Glutamatergic neuron (in vitro differentiated cells): ENCODE measurements at regions not wholly inside any gene's neighbourhood (a gene's known extent, or its start where the extent isn't known, plus 50 kb on each side); places are given as distances from the start of the nearest gene placed in this dataset.

Experiments
- DNase-seq: peaks from one replicate; pipeline ENCODE4 v3.0.0; 2022
- H3K27ac Mint-ChIP-seq: one replicate; pipeline ENCODE4 v1.8.0; 2020; ENCODE audit warnings: mild to moderate bottlenecking, mixed read lengths, inconsistent platforms; ENCODE audit not compliant: unreplicated experiment
- H3K27me3 Mint-ChIP-seq: one replicate; pipeline ENCODE4 v1.8.0; 2020; ENCODE audit warnings: mild to moderate bottlenecking, moderate library complexity, mixed read lengths, inconsistent platforms; ENCODE audit not compliant: unreplicated experiment
- H3K36me3 Mint-ChIP-seq: one replicate; pipeline ENCODE4 v1.8.0; 2020; ENCODE audit warnings: mild to moderate bottlenecking, mixed read lengths, inconsistent platforms; ENCODE audit not compliant: unreplicated experiment
- H3K4me1 Mint-ChIP-seq: one replicate; pipeline ENCODE4 v1.8.0; 2020; ENCODE audit warnings: mild to moderate bottlenecking, low read depth, mixed read lengths, inconsistent platforms; ENCODE audit not compliant: unreplicated experiment
- H3K4me3 Mint-ChIP-seq: one replicate; pipeline ENCODE4 v1.8.0; 2020; ENCODE audit warnings: mild to moderate bottlenecking, mixed read lengths, inconsistent platforms; ENCODE audit not compliant: unreplicated experiment
- H3K9me3 Mint-ChIP-seq: one replicate; pipeline ENCODE4 v1.8.0; 2020; ENCODE audit warnings: mild to moderate bottlenecking, moderate library complexity, mixed read lengths, inconsistent platforms; ENCODE audit not compliant: unreplicated experiment
- CTCF ChIP-seq: fragments of 200-600 bp; sonication (generic); IDR thresholded peaks from one replicate; pipeline ENCODE4 v1.5.0; 2021; ENCODE audit not compliant: partially characterized antibody, unreplicated experiment

- Mint-ChIP-seq H3K27ac (no peak overlapping the region), H3K36me3 (no peaks in the 10 kb centered on the region), H3K9me3 (no peaks in the 10 kb centered on the region), H3K27me3 (no peaks in the 10 kb centered on the region), H3K4me1 (no peaks in the 10 kb centered on the region), H3K4me3 (no peak overlapping the region)
- no peak for TF ChIP-seq CTCF
- DNase-seq = no peak
Measured at GRCh38 chr20:22460803-22461202, 123.6 kb downstream of the FOXA2 start.

GRCh38 chr20:22460231-22460630 lies 124.1 kb downstream of the FOXA2 start:
- no peak overlapping the region for H3K27ac Mint-ChIP-seq
- H3K27me3 Mint-ChIP-seq = no peaks in the 10 kb centered on the region
- H3K36me3 Mint-ChIP-seq = no peaks in the 10 kb centered on the region
- DNase-seq = no peak
- no peaks in the 10 kb centered on the region for H3K4me1 Mint-ChIP-seq
- H3K4me3 Mint-ChIP-seq = no peak overlapping the region
- no peaks in the 10 kb centered on the region for H3K9me3 Mint-ChIP-seq
- no peak for TF ChIP-seq CTCF

GRCh38 chr20:22459754-22460153 lies 124.6 kb downstream of the FOXA2 start:
- Mint-ChIP-seq H3K27me3 (no peaks in the 10 kb centered on the region), H3K4me3 (no peak overlapping the region), H3K9me3 (no peaks in the 10 kb centered on the region), H3K27ac (no peak overlapping the region), H3K4me1 (no peaks in the 10 kb centered on the region), H3K36me3 (no peaks in the 10 kb centered on the region)
- TF ChIP-seq CTCF = no peak
- no peak for DNase-seq

- H3K27me3 Mint-ChIP-seq = no peaks in the 10 kb centered on the region
- H3K36me3 Mint-ChIP-seq = no peaks in the 10 kb centered on the region
- H3K9me3 Mint-ChIP-seq = no peaks in the 10 kb centered on the region
- TF ChIP-seq CTCF = no peak
- H3K4me1 Mint-ChIP-seq = no peaks in the 10 kb centered on the region
- no peak overlapping the region for H3K27ac Mint-ChIP-seq
- DNase-seq = no peak
- H3K4me3 Mint-ChIP-seq = no peak overlapping the region
Measured at GRCh38 chr20:22456109-22456508, 128.3 kb downstream of the FOXA2 start.

- Mint-ChIP-seq H3K27ac (no peak overlapping the region), H3K9me3 (no peaks in the 10 kb centered on the region), H3K4me1 (no peaks in the 10 kb centered on the region), H3K4me3 (no peak overlapping the region), H3K27me3 (no peaks in the 10 kb centered on the region), H3K36me3 (no peaks in the 10 kb centered on the region)
- TF ChIP-seq CTCF = no peak
- no peak for DNase-seq
Measured at GRCh38 chr20:22455259-22455658, 129.1 kb downstream of the FOXA2 start.
